ENCODE measurements at regions not wholly inside any gene's neighbourhood (a gene's known extent, or its start where the extent isn't known, plus 50 kb on each side); places are given as distances from the start of the nearest gene placed in this dataset.

DNA sequence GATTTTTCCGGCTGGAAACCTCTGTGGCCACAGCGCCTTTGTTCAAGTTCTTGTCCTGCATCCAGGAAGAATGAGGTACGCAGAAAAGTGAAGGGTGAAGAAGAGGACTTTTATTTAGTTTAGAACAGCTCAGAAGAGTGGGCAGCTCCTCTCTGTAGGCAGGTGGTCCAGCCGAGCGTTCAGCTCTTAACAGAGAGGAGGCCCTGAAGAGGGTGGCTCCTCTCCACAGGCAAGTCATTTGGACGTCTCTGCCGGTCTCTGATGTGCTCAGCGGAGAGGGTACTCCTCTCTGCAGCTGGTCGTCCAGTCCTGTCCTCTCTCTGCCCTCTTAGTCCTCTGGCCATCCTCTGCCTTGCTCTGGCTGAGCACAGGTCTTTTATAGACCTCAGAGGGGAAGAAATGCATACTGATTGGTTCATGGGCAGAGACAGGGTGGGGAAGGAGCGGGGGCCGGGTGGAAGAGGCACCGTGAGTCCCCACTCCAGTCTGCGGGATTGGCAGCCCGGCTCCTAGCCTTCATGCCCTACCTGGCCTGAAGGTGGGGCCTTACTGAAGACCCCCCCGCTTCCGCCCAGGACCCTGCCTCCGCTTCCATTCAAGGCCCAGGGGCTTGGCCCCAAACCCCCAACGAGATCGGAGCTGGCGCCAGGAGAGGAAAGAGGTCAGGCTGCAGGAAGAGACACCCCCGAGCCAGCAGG is 70.0 kb upstream of the NKD1 start:
- H3K4me3 ChIP-seq (ENCODE audit: low read length) = no peak overlapping the region
- TF ChIP-seq, protein P1, sequence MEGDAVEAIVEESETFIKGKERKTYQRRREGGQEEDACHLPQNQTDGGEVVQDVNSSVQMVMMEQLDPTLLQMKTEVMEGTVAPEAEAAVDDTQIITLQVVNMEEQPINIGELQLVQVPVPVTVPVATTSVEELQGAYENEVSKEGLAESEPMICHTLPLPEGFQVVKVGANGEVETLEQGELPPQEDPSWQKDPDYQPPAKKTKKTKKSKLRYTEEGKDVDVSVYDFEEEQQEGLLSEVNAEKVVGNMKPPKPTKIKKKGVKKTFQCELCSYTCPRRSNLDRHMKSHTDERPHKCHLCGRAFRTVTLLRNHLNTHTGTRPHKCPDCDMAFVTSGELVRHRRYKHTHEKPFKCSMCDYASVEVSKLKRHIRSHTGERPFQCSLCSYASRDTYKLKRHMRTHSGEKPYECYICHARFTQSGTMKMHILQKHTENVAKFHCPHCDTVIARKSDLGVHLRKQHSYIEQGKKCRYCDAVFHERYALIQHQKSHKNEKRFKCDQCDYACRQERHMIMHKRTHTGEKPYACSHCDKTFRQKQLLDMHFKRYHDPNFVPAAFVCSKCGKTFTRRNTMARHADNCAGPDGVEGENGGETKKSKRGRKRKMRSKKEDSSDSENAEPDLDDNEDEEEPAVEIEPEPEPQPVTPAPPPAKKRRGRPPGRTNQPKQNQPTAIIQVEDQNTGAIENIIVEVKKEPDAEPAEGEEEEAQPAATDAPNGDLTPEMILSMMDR (IDR thresholded peaks at IDR 0.05; ENCODE audit: insufficient read depth, low read depth, low read length, missing control alignments) = no peak
- no peak for DNase-seq (ENCODE audit: low read depth)

DNA sequence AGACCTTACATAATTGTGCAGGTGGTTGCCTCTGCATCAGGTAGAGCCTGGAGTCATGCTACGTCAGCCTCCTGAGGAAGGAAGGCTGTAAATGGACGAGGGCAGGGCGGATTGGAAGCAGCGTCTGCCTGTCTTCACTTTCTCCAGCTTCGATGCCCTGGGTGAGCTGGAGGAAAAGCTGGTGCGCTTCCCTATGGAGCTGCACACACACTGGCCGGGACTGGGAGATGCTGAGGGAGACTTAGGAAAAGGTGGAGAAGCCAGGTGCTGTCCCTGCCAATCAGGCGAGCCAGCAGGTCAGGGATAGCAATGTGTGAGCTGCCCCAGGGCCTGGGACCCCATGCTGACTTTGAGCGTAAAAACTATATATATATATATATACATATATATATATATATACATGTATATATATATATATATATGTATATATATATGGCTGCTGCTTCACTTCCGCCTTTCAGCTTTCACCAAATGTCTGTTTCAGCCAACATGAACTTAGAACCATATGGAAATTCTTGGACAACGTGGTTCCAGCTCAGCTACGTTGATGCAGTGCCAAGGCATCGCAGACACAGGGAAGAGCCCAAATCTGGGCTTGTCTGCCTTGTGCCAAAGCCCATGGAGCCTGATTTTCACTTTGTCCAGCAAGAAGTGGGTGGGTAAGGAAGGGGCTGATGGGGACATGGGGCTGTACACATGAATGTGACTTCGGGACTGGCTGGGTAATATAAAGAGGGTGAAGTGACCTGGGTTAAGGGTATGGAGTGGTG is 71.5 kb upstream of the NKD1 start:
- no peak overlapping the region for H3K4me3 ChIP-seq (ENCODE audit: low read length)
- TF ChIP-seq, protein P1 (IDR thresholded peaks at IDR 0.05; ENCODE audit: insufficient read depth, low read depth, low read length, missing control alignments) = no peak
- DNase-seq (ENCODE audit: low read depth) = no peak

DNA sequence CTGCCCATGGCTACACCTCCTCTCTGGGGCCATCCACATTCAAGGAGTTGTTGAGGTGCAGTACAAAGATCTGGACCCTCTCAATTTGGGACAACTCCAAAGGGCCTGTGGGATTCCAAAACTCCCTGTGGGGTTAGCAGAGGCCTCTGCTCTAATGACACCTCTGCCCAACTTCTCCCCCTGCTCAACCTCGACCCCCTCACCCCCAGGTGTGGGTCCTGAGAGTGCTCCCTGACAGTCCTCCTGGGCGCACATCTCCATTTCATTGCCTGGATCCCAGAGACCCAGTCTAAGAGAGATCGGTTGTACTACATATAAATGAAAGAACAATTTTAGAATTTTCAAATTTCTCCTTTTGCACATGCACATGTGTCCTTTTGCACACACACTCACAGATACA is 73.0 kb upstream of the NKD1 start:
- TF ChIP-seq, protein P1 (IDR thresholded peaks at IDR 0.05; ENCODE audit: insufficient read depth, low read depth, low read length, missing control alignments) = no peak
- DNase-seq (ENCODE audit: low read depth) = no peak
- no peak overlapping the region for H3K4me3 ChIP-seq (ENCODE audit: low read length)

DNA sequence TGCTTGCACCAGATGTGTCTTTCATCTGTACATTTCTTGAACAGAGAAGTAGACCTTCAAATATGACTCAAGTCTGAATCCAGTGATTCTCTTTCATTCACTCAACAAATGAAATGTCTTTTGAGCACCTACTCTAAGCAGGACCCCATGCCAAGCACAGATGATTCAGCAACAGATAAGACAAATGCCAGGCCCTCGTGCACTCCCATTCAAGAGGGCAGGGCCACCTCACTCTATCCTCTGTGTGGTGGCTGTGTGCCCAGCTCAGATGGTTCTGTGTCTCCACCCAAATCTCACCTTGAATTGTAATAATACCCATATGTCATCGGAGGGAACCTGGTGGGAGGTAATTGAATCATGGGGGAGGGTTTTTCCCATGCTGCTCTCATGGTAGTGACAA is 74.1 kb upstream of the NKD1 start:
- TF ChIP-seq, protein P1 (IDR thresholded peaks at IDR 0.05; ENCODE audit: insufficient read depth, low read depth, low read length, missing control alignments) = no peak
- peak; percentile 9 for DNase-seq (ENCODE audit: low read depth)

DNA sequence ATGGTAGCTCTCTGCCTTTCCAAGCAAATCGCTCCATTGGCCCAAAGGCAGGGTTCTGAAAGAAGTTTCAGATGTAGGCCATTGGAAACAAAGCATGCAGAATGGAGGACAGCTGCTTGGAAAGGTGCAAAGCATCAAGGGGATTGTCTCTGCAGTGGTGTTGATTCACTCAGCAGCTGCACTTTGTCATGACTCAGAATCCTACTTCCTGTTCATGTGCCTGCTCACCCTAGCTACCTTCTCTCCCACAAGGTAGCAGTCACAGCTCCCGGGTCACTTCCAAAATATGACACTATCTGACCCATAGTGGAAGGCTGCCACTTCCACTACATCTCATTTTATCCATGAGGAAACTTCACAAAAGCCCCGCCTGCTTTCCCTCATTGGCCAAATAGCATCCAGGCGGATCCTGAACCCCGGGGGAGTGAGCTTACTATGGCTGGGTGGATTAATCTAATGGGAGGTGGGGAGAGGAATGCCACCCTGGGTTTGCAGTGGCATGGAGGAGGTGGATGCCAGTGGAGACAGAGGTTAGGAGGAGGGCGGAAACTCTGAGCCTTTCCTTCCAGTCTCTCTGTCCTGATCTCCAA is 74.7 kb upstream of the NKD1 start:
- peak; percentile 77 for DNase-seq (ENCODE audit: low read depth)
- no peak overlapping the region for H3K4me3 ChIP-seq (ENCODE audit: low read length)
- TF ChIP-seq, protein P1 (IDR thresholded peaks at IDR 0.05; ENCODE audit: insufficient read depth, low read depth, low read length, missing control alignments) = no peak

More for the DNA sequence above, 74.1 kb upstream of the NKD1 start:
- no peak overlapping the region for H3K4me3 ChIP-seq (ENCODE audit: low read length)

DNA sequence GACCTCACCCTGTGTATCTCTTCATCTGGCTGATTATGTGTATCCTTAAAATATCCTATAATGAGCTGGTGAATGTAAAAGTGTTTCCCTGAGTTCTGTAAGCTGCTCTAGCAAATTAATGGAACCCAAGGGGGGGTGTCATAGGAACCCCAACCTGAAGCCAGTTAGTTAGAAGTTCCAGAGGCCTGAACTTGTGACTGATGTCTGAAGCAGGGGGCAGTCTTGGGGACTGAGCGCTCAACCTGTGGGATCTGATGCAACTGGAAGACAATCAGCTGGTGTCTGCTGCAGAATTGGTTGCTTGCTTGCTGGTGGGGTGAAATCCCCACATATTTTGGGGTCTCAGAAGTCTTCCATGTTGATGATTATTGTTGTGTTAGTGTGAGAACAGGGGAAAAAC is 75.7 kb upstream of the NKD1 start:
- DNase-seq (ENCODE audit: low read depth) = no peak
- TF ChIP-seq, protein P1 (IDR thresholded peaks at IDR 0.05; ENCODE audit: insufficient read depth, low read depth, low read length, missing control alignments) = no peak
- H3K4me3 ChIP-seq (ENCODE audit: low read length) = no peak overlapping the region
